Stimulated activated CD4-positive, alpha-beta T cell treated with anti-CD3 and anti-CD28 coated beads, Interleukin-15, amount 100 ng/mL, for 24 hours (primary cell): ENCODE measurements at regions not wholly inside any gene's neighbourhood (a gene's known extent, or its start where the extent isn't known, plus 50 kb on each side); places are given as distances from the start of the nearest gene placed in this dataset.

Experiments
- DNase-seq: peaks from one replicate; pipeline ENCODE4 v3.0.0-alpha.2; 2020

GRCh38 chr20:56805313-56805712 lies 176.2 kb downstream of the TFAP2C start:
- DNase-seq: no peak

- DNase-seq: no peak
Measured at GRCh38 chr20:56805966-56806365, 176.9 kb downstream of the TFAP2C start.

- no peak for DNase-seq
Measured at GRCh38 chr20:56806952-56807517, 177.9 kb downstream of the TFAP2C start.

GRCh38 chr20:56808117-56808725 lies 179.1 kb downstream of the TFAP2C start:
- DNase-seq: no peak

GRCh38 chr20:56808732-56809131 lies 179.6 kb downstream of the TFAP2C start:
- DNase-seq: no peak

GRCh38 chr20:56809668-56810067 lies 180.6 kb downstream of the TFAP2C start:
- DNase-seq: no peak

GRCh38 chr20:56810141-56810540 lies 181.0 kb downstream of the TFAP2C start:
- no peak for DNase-seq

GRCh38 chr20:56815796-56816195 lies 186.7 kb downstream of the TFAP2C start:
- DNase-seq: no peak

- DNase-seq: no peak
Measured at GRCh38 chr20:56816349-56816748, 187.2 kb downstream of the TFAP2C start.

GRCh38 chr20:56817780-56818675 lies 188.9 kb downstream of the TFAP2C start:
- no peak for DNase-seq

- DNase-seq: no peak
Measured at GRCh38 chr20:56820984-56821383, 191.9 kb downstream of the TFAP2C start.

- DNase-seq: no peak
Measured at GRCh38 chr20:56826306-56826704, 197.2 kb downstream of the TFAP2C start.

- DNase-seq: no peak
Measured at GRCh38 chr20:56826705-56827665, 197.9 kb downstream of the TFAP2C start.

GRCh38 chr20:56827763-56828162 lies 198.7 kb downstream of the TFAP2C start:
- no peak for DNase-seq

- no peak for DNase-seq
Measured at GRCh38 chr20:56828402-56828801, 199.3 kb downstream of the TFAP2C start.

GRCh38 chr20:56829788-56830385 lies 200.8 kb downstream of the TFAP2C start:
- no peak for DNase-seq

GRCh38 chr20:56831795-56832194 lies 202.7 kb downstream of the TFAP2C start:
- DNase-seq: no peak

GRCh38 chr20:56833427-56833826 lies 204.3 kb downstream of the TFAP2C start:
- no peak for DNase-seq

GRCh38 chr20:56835829-56836550 lies 206.9 kb downstream of the TFAP2C start:
- no peak for DNase-seq

GRCh38 chr20:56839222-56839621 lies 210.1 kb downstream of the TFAP2C start:
- DNase-seq: no peak

- no peak for DNase-seq
Measured at GRCh38 chr20:56839786-56840185, 210.7 kb downstream of the TFAP2C start.
